COLO668 (cell line): ENCODE measurements at regions not wholly inside any gene's neighbourhood (a gene's known extent, or its start where the extent isn't known, plus 50 kb on each side); places are given as distances from the start of the nearest gene placed in this dataset.

Experiments used
- DNase-seq: peaks from one replicate; lab custom pipeline; 2025; ENCODE audit not compliant: unreplicated experiment; lab: John Stamatoyannopoulos, UW

GRCh38 chr9:97747201-97747965, 50.2 kb upstream of the XPA start:
- DNase-seq = no peak

GRCh38 chr9:97748525-97748924, 51.4 kb upstream of the XPA start:
- no peak for DNase-seq

GRCh38 chr9:97749928-97750327, 52.8 kb upstream of the XPA start:
- no peak for DNase-seq

- no peak for DNase-seq
Observed at GRCh38 chr9:97751531-97751930, 54.4 kb upstream of the XPA start.

GRCh38 chr9:97752274-97752673, 55.1 kb upstream of the XPA start:
- DNase-seq = no peak

DNA sequence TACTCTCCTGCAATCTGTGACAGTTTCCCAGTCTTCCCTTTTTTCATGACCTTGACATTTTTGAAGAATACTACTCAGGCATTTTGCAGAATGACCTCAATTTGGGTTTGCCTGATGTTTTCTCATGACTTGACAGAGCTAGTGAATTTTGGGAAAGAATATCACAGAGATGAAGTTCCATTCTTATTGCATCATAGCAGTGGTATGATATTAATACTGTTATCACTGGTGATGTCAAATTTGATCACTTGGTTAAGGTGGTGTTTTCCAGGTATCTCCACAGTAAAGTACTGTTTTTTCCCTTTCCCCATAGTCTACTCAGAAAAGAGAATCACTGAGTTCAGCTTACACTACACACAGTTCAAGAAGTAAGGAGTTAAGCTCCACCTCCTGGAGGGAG, 56.2 kb upstream of the XPA start:
- no peak for DNase-seq

GRCh38 chr9:97753975-97754374, 56.8 kb upstream of the XPA start:
- no peak for DNase-seq

DNA sequence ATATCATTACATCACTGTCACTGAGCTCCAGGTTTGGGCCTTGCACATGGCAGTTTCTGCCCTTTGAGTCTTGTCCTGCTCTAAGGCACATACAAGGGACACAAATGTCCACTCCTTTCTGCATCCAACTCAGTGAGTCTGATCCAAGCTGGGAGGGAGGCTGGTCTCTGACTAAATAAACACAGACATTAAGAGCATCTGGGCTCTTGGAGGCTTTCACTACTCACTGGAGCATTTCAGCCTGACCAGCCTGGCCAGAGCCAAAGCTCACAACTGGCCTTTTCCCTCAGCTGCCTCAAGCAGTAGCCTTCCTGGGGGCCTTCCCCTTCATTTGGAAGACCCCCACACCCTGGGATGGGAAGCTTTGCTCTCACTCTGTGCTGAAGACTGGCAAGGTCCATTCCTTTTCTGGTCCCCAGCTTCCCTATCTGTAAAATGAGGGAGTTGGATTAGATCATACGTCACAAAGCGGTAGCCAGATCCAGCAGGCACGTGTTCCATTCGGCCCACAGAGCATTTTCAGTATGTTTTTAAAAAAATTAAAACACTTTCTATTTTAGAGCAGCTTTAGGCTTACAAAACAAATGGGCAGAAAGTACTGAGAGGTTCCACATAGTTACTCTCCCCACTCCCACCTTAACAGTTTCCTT, 58.6 kb upstream of the XPA start:
- DNase-seq = no peak

- DNase-seq = no peak
Observed at GRCh38 chr9:97756991-97757390, 59.9 kb upstream of the XPA start.

- no peak for DNase-seq
Observed at GRCh38 chr9:97758334-97758916, 61.3 kb upstream of the XPA start.

- no peak for DNase-seq
Observed at GRCh38 chr9:97759581-97760288, 62.6 kb upstream of the XPA start.

DNA sequence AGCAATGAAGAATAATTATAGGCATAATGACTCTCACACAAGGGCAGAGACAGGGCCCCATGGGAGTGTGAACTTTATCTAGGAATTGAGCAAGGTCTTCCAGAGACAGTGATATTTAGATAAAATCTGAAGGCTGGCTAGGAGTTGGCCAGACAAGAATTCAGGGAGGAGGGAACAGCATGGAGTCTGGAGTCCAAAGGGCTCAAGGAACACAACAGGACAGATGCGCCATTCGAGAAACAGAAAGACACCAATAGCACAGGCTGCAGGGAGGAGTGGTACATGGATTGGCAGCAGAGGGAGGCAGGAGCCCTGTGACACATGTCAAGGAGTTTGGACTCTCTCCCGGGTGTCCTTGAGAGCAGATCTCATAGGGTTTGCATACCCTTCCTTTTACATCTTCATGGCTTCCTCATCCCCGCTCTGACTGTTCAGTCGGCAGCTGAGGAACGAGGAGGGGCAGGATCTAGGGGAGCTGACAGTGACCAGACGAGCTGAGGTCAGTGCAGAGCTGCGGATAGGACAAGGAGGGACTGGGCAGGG, 64.0 kb upstream of the XPA start:
- no peak for DNase-seq

GRCh38 chr9:97761879-97762278, 64.7 kb upstream of the XPA start:
- no peak for DNase-seq

GRCh38 chr9:97763874-97764273, 66.7 kb upstream of the XPA start:
- DNase-seq = no peak

DNA sequence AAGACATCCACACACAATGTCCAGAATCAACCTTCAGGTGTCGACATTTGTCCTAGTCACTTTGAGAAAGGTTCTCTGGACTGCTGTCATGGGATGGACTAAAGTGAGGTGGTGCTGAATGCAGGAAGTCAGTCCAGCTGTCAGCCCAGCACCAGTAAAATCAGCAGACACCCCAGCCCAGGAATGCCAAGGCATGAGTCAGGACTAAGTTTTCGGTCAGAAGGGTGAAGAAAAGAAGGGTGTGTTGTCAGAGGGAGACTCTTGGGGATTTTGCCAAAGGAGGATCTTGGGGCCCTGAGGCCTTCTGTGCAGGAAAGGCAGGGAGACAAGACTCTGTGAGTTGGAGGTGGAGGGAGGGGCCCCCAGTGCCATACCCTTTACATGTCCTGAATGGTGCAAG, 69.0 kb upstream of the XPA start:
- DNase-seq = no peak

DNA sequence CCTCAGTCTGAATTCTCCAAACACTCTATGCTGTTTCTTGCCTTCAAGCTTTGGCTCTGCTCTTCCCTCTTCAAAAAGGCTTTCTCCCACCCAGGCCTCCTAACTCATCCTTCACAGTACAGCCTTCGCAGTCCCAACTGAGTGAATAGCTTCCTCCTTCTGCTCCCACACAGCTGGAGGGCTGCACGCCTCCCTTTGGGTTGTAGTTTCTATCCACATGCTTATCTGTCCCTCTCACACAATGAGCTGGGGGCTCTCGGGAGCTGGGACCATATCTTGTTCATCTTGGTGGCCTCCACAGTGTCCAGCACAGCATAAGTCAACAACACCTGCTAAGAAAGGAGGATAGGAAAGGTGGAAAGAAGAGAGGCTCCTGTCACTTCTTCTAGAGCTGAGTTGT, 69.5 kb upstream of the XPA start:
- no peak for DNase-seq

DNA sequence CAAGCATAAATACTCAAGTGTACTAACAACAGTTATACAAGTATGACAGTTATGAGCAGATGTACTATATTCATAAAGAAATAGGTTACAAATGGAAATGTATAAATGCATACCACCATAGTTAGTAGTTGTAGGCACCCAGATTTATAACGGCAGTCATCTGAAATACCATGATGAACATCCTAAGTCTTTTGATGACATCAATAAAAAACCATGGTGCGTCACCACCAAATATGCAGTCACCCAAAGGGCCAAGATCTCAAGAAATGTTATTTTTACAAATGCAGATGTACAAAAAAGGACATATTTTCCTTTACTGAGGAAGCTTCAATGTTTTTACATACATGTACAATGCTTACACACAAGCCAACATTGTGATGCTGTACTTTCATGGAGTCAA, 70.8 kb upstream of the XPA start:
- no peak for DNase-seq

GRCh38 chr9:97768746-97769145, 71.6 kb upstream of the XPA start:
- DNase-seq = no peak

DNA sequence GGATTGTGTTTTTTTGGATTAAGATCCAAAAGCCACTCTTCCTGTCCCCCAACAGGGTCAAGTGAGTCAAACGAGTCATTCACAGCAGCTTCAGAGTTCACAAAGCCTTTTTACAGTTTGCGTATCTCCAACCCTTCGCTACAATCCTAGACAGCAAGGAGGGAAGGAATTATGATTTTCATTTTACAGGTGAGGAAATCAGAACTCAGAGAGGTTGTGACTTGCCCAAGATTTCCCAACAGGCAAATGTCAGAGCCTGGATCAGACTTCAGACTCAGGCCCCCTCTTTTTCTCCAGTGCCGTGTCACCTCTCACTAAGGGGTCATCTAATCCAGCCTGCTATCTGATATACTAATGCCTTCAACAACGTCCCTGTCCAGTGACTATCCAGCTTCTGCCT, 72.1 kb upstream of the XPA start:
- no peak for DNase-seq

- DNase-seq = no peak
Observed at GRCh38 chr9:97770808-97771372, 73.8 kb upstream of the XPA start.

DNA sequence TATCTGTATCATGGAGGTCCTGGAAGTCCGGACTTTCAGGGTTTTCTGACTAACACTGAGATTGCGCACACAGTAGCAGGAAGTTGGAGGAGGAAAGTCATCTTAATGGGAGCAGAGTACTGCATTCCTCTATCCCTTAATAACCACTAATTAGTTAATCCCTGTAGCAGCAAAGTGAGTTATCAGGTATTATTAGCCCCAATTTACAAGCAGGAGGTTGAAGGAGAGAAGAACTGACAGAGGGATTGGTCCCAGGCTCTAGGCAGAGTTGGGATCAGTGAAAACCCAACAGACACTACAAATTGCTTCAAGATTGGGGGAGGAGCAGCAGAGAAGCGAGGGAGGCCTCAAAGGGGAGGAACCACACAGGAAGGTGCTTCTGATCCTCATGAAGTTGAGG, 74.5 kb upstream of the XPA start:
- no peak for DNase-seq
